ENCODE measurements at regions not wholly inside any gene's neighbourhood (a gene's known extent, or its start where the extent isn't known, plus 50 kb on each side); places are given as distances from the start of the nearest gene placed in this dataset.
"Not testable (repeated sequence)": the region's sequence is repeated elsewhere in the genome, so short reads cannot be mapped to it uniquely, and the experiment has no call there.

- ATAC-seq (replicated peaks): no peak
- H3K27me3 Mint-ChIP-seq: peaks cover 24% of the 10 kb centered on the region
- no peaks in the 10 kb centered on the region for H3K9me3 Mint-ChIP-seq
- no peaks in the 10 kb centered on the region for H3K4me1 Mint-ChIP-seq
- no peak overlapping the region for H3K4me3 Mint-ChIP-seq
- H3K27ac Mint-ChIP-seq: no peak overlapping the region
- H3K36me3 Mint-ChIP-seq (ENCODE audit: low read depth): no peaks in the 10 kb centered on the region
These were observed 115.1 kb downstream of the FEM1C start for GRCh38 chr5:115429345-115429940.

- H3K27me3 Mint-ChIP-seq: peaks cover 23% of the 10 kb centered on the region
- no peaks in the 10 kb centered on the region for H3K36me3 Mint-ChIP-seq (ENCODE audit: low read depth)
- H3K9me3 Mint-ChIP-seq: no peaks in the 10 kb centered on the region
- no peak overlapping the region for H3K4me3 Mint-ChIP-seq
- no peak for ATAC-seq (replicated peaks)
- no peaks in the 10 kb centered on the region for H3K4me1 Mint-ChIP-seq
- no peak overlapping the region for H3K27ac Mint-ChIP-seq
These were observed 115.9 kb downstream of the FEM1C start for GRCh38 chr5:115428676-115429075.

DNA sequence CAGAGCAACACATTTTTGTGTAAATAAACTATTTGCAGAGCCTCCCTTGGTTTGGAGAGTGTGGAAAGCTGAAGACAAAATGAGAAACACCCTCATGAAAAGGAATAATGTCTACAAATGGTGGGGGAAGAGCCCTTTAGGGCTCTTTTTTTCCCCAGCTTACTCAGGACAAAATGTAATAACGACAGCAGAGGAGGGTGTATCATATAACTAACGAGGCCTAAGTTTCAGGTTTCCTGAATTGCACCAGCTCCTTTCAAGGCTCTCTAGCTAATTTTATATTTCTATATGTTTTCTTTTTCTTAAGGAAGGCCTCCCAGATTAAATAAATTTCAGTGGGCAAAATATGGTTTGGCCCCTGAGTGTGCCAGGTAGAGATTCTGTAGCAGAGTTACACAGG, 116.3 kb downstream of the FEM1C start:
- H3K27me3 Mint-ChIP-seq: peaks cover 23% of the 10 kb centered on the region
- no peaks in the 10 kb centered on the region for H3K36me3 Mint-ChIP-seq (ENCODE audit: low read depth)
- H3K4me1 Mint-ChIP-seq: no peaks in the 10 kb centered on the region
- no peak for ATAC-seq (replicated peaks)
- no peak overlapping the region for H3K4me3 Mint-ChIP-seq
- no peaks in the 10 kb centered on the region for H3K9me3 Mint-ChIP-seq
- H3K27ac Mint-ChIP-seq: no peak overlapping the region

- H3K36me3 Mint-ChIP-seq (ENCODE audit: low read depth): no peaks in the 10 kb centered on the region
- H3K4me1 Mint-ChIP-seq: no peaks in the 10 kb centered on the region
- no peak overlapping the region for H3K4me3 Mint-ChIP-seq
- H3K9me3 Mint-ChIP-seq: no peaks in the 10 kb centered on the region
- H3K27me3 Mint-ChIP-seq: peaks cover 24% of the 10 kb centered on the region
- no peak for ATAC-seq (replicated peaks)
- H3K27ac Mint-ChIP-seq: no peak overlapping the region
These were observed 120.1 kb downstream of the FEM1C start for GRCh38 chr5:115424446-115424845.

DNA sequence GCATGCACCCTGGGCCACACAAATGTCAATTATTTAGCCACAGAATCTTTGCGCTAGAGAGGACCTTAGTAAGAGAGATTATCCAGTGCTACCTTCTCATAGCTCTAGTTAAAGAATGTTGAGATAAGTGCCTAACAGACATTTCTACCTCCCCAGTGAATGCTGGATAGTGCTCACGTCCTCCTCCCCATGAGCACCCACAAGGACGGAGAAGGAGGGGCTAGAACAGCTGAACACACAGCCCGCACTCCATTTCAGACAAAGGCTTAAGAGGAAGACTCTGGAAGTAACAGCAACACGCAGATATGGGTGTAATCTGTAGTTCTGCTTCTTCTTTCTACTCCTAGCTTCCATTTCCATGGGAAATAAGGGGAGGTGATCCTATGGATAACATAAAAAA, 120.5 kb downstream of the FEM1C start:
- Mint-ChIP-seq H3K27me3 (peaks cover 24% of the 10 kb centered on the region), H3K27ac (no peak overlapping the region), H3K4me1 (no peaks in the 10 kb centered on the region), H3K9me3 (no peaks in the 10 kb centered on the region), H3K4me3 (no peak overlapping the region), H3K36me3 (ENCODE audit: low read depth) (no peaks in the 10 kb centered on the region)
- no peak for ATAC-seq (replicated peaks)

- Mint-ChIP-seq H3K27ac (no peak overlapping the region), H3K4me3 (no peak overlapping the region), H3K27me3 (peaks cover 29% of the 10 kb centered on the region), H3K36me3 (ENCODE audit: low read depth) (no peaks in the 10 kb centered on the region), H3K9me3 (no peaks in the 10 kb centered on the region), H3K4me1 (no peaks in the 10 kb centered on the region)
- ATAC-seq (replicated peaks): no peak
These were observed 121.0 kb downstream of the FEM1C start for GRCh38 chr5:115423541-115423940.

GRCh38 chr5:115423051-115423450, 121.5 kb downstream of the FEM1C start:
- Mint-ChIP-seq H3K27me3 (peaks cover 29% of the 10 kb centered on the region), H3K27ac (no peak overlapping the region), H3K9me3 (no peaks in the 10 kb centered on the region), H3K4me3 (no peak overlapping the region), H3K36me3 (ENCODE audit: low read depth) (no peaks in the 10 kb centered on the region), H3K4me1 (no peaks in the 10 kb centered on the region)
- ATAC-seq (replicated peaks): no peak

DNA sequence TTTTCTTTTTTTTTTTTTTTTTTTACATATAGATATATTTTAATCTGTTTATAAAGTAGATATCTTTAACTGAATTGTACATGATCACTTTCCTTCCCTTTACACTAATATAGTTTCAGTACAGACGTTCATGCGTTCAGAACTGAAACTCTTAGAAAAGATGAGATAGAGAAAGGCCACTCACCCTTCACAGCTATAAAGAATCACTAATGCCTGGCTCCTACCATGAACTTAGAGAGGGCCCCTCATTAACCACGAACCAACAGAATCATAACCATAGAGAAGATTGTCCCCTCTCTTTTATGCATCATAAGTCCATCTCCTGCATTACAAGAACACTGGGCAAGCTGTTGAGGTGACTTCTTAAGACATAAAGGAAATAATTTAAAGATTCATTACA, 123.8 kb downstream of the FEM1C start:
- ATAC-seq (replicated peaks); H3K4me1 Mint-ChIP-seq; H3K4me3 Mint-ChIP-seq; H3K36me3 Mint-ChIP-seq (ENCODE audit: low read depth); H3K27ac Mint-ChIP-seq; H3K9me3 Mint-ChIP-seq: not testable (repeated sequence)
- peaks cover 19% of the 10 kb centered on the region for H3K27me3 Mint-ChIP-seq

- Mint-ChIP-seq H3K27ac (no peak overlapping the region), H3K4me1 (no peaks in the 10 kb centered on the region), H3K27me3 (peaks cover 13% of the 10 kb centered on the region), H3K36me3 (ENCODE audit: low read depth) (no peaks in the 10 kb centered on the region), H3K4me3 (no peak overlapping the region), H3K9me3 (no peaks in the 10 kb centered on the region)
- peak; percentile 38 for ATAC-seq (replicated peaks)
These were observed 123.6 kb upstream of the CCDC112 start for GRCh38 chr5:115419846-115420585.

- H3K9me3 Mint-ChIP-seq: no peaks in the 10 kb centered on the region
- H3K36me3 Mint-ChIP-seq (ENCODE audit: low read depth): no peaks in the 10 kb centered on the region
- H3K27ac Mint-ChIP-seq: no peak overlapping the region
- no peaks in the 10 kb centered on the region for H3K4me1 Mint-ChIP-seq
- ATAC-seq (replicated peaks): no peak
- H3K27me3 Mint-ChIP-seq: peaks cover 12% of the 10 kb centered on the region
- H3K4me3 Mint-ChIP-seq: no peak overlapping the region
These were observed 122.3 kb upstream of the CCDC112 start for GRCh38 chr5:115418788-115419187.

- Mint-ChIP-seq H3K36me3 (ENCODE audit: low read depth) (no peaks in the 10 kb centered on the region), H3K9me3 (no peaks in the 10 kb centered on the region), H3K27me3 (peaks cover 8% of the 10 kb centered on the region), H3K4me1 (no peaks in the 10 kb centered on the region), H3K27ac (no peak overlapping the region), H3K4me3 (no peak overlapping the region)
- no peak for ATAC-seq (replicated peaks)
These were observed 120.6 kb upstream of the CCDC112 start for GRCh38 chr5:115417076-115417475.

- no peaks in the 10 kb centered on the region for H3K36me3 Mint-ChIP-seq (ENCODE audit: low read depth)
- no peak overlapping the region for H3K27ac Mint-ChIP-seq
- peaks cover 8% of the 10 kb centered on the region for H3K27me3 Mint-ChIP-seq
- H3K4me3 Mint-ChIP-seq: no peak overlapping the region
- H3K4me1 Mint-ChIP-seq: no peaks in the 10 kb centered on the region
- ATAC-seq (replicated peaks): peak; percentile 80
- no peaks in the 10 kb centered on the region for H3K9me3 Mint-ChIP-seq
These were observed 118.7 kb upstream of the CCDC112 start for GRCh38 chr5:115415143-115415491.

- Mint-ChIP-seq H3K4me3 (no peak overlapping the region), H3K36me3 (ENCODE audit: low read depth) (no peaks in the 10 kb centered on the region), H3K27me3 (peaks cover 8% of the 10 kb centered on the region), H3K4me1 (no peaks in the 10 kb centered on the region), H3K9me3 (no peaks in the 10 kb centered on the region), H3K27ac (no peak overlapping the region)
- peak; percentile 26 for ATAC-seq (replicated peaks)
These were observed 118.1 kb upstream of the CCDC112 start for GRCh38 chr5:115414406-115415142.

- no peak for ATAC-seq (replicated peaks)
- Mint-ChIP-seq H3K27me3 (peaks cover 8% of the 10 kb centered on the region), H3K27ac (no peak overlapping the region), H3K9me3 (no peaks in the 10 kb centered on the region), H3K4me1 (no peaks in the 10 kb centered on the region), H3K4me3 (no peak overlapping the region), H3K36me3 (ENCODE audit: low read depth) (no peaks in the 10 kb centered on the region)
These were observed 117.2 kb upstream of the CCDC112 start for GRCh38 chr5:115413651-115414050.

DNA sequence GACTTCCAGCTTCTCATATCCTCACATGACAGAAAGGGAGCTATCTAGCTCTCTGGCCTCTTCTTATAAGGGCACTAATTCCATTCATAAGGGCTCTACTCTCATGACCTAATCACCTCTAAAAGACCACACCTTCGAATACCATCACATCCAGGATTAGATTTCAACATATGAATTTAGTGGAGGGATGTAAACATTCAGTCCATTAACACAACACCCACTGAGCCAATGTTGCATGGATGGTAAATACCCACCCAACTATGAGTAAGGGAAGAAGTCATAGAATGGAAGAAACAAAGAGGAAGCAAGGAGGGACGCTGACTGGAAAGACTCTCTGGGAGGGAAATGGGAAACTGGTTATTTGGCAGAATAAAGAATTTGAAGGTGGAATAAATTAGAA, 112.6 kb upstream of the CCDC112 start:
- Mint-ChIP-seq H3K4me1 (no peaks in the 10 kb centered on the region), H3K27ac (no peak overlapping the region), H3K4me3 (no peak overlapping the region), H3K27me3 (peaks cover 31% of the 10 kb centered on the region), H3K36me3 (ENCODE audit: low read depth) (no peaks in the 10 kb centered on the region), H3K9me3 (no peaks in the 10 kb centered on the region)
- no peak for ATAC-seq (replicated peaks)

Measured in activated T-helper 17 cell treated with anti-CD3 and anti-CD28 coated beads, Interleukin-2, amount 50 U/mL, for 72 hours (primary cell).